Neuronal stem cell (in vitro differentiated cells): ENCODE measurements at regions not wholly inside any gene's neighbourhood (a gene's known extent, or its start where the extent isn't known, plus 50 kb on each side); places are given as distances from the start of the nearest gene placed in this dataset.
"Not testable (repeated sequence)": the region's sequence is repeated elsewhere in the genome, so short reads cannot be mapped to it uniquely, and the experiment has no call there.

ENCODE experiments used
- DNase-seq: peaks from one replicate; pipeline ENCODE4 v3.0.0-alpha.2; 2013; ENCODE audit warnings: low spot score
- H2AFZ ChIP-seq: one replicate; pipeline ENCODE4 v1.6.1; 2013; ENCODE audit warnings: mild to moderate bottlenecking, low read length, inconsistent platforms
- H2AK5ac ChIP-seq: 2 replicates; pipeline ENCODE4 v1.6.1; 2013; ENCODE audit warnings: low read depth, mild to moderate bottlenecking, inconsistent platforms, low read length, moderate library complexity, mixed read lengths
- H2BK120ac ChIP-seq: 2 replicates; pipeline ENCODE4 v1.6.1; 2013; ENCODE audit warnings: low read depth, mild to moderate bottlenecking, inconsistent platforms, low read length, moderate library complexity, mixed read lengths
- H2BK12ac ChIP-seq: one replicate; pipeline ENCODE4 v1.6.1; 2013; ENCODE audit warnings: low read length, inconsistent platforms
- H2BK15ac ChIP-seq: 2 replicates; pipeline ENCODE4 v1.6.1; 2013; ENCODE audit warnings: mild to moderate bottlenecking, low read length, inconsistent platforms, mixed read lengths
- H2BK5ac ChIP-seq: one replicate; pipeline ENCODE4 v1.6.1; 2013; ENCODE audit warnings: inconsistent platforms, mild to moderate bottlenecking, low read length, moderate library complexity
- H3K14ac ChIP-seq: one replicate; pipeline ENCODE4 v1.6.1; 2013; ENCODE audit warnings: low read length, inconsistent platforms
- H3K18ac ChIP-seq: 2 replicates; pipeline ENCODE4 v1.6.1; 2013; ENCODE audit warnings: low read length, inconsistent platforms
- H3K23ac ChIP-seq: 2 replicates; pipeline ENCODE4 v1.6.1; 2013; ENCODE audit warnings: low read depth, mild to moderate bottlenecking, mixed read lengths, low read length, inconsistent platforms; ENCODE audit not compliant: poor library complexity
- H3K27ac ChIP-seq: replicated peaks from 3 replicates; pipeline ENCODE4 v1.5.1; 2013; ENCODE audit warnings: low read length, inconsistent platforms
- H3K27me3 ChIP-seq, 3 experiments: 2 replicates each; pipeline ENCODE4 v1.6.1; 2013; ENCODE audit warnings: low read length in 3 of 3, mild to moderate bottlenecking in 2 of 3, inconsistent platforms in 1 of 3, low read depth in 1 of 3, mixed read lengths in 1 of 3, moderate library complexity in 1 of 3; ENCODE audit not compliant: control insufficient read depth in 3 of 3, insufficient read depth in 3 of 3
- H3K36me3 ChIP-seq, 2 donors: replicated peaks in 1 of 2; 2 replicates each; pipeline ENCODE4 v1.6.1; 2013; ENCODE audit warnings: low read length in 2 of 2; ENCODE audit not compliant: control insufficient read depth in 2 of 2, insufficient read depth in 2 of 2
- H3K4ac ChIP-seq: 2 replicates; pipeline ENCODE4 v1.6.1; 2013; ENCODE audit warnings: inconsistent platforms, mild to moderate bottlenecking, low read length, moderate library complexity
- H3K4me1 ChIP-seq, 2 donors: 1 replicate in 1 of 2; 2 replicates in 1 of 2; pipeline ENCODE4 v1.6.1; 2013; ENCODE audit warnings: low read length in 2 of 2, low read depth in 1 of 2; ENCODE audit not compliant: control insufficient read depth in 2 of 2, insufficient read depth in 1 of 2
- H3K4me2 ChIP-seq: one replicate; pipeline ENCODE4 v1.6.1; 2013; ENCODE audit warnings: mild to moderate bottlenecking, low read length, inconsistent platforms; ENCODE audit not compliant: insufficient read depth, poor library complexity, severe bottlenecking
- H3K4me3 ChIP-seq, 2 donors: 2 replicates each; pipeline ENCODE4 v1.5.1; 2013; ENCODE audit warnings: low read length in 2 of 2, mild to moderate bottlenecking in 2 of 2, inconsistent platforms in 1 of 2, moderate library complexity in 1 of 2
- H3K79me1 ChIP-seq: one replicate; pipeline ENCODE4 v1.6.1; 2013; ENCODE audit warnings: low read depth, mild to moderate bottlenecking, inconsistent platforms, low read length, moderate library complexity
- H3K9ac ChIP-seq: one replicate; pipeline ENCODE4 v1.6.1; 2013; ENCODE audit warnings: mild to moderate bottlenecking, low read depth, low read length, inconsistent platforms; ENCODE audit not compliant: poor library complexity
- H3K9me3 ChIP-seq, 2 donors: replicated peaks in 1 of 2; 2 replicates each; pipeline versions ENCODE3 to v1.6.1; 2013; ENCODE audit warnings: low read length in 2 of 2, mild to moderate bottlenecking in 2 of 2, inconsistent platforms in 1 of 2, low read depth in 1 of 2, mixed read lengths in 1 of 2, moderate library complexity in 1 of 2; ENCODE audit not compliant: control insufficient read depth in 2 of 2, insufficient read depth in 1 of 2
- H4K8ac ChIP-seq: one replicate; pipeline ENCODE4 v1.6.1; 2013; ENCODE audit warnings: low read depth, mild to moderate bottlenecking, inconsistent platforms, low read length, moderate library complexity
- H4K91ac ChIP-seq: one replicate; pipeline ENCODE4 v1.6.1; 2013; ENCODE audit warnings: low read length, low read depth, mild to moderate bottlenecking, inconsistent platforms; ENCODE audit not compliant: poor library complexity
- WGBS, 2 donors: extraction: QIAGEN DNeasy Blood & Tissue Kit; methylation state at CpG; one replicate each; pipeline ENCODE4 v1.1.7; 2013; ENCODE audit warnings: missing lambda C conversion rate in 2 of 2, mixed read lengths in 1 of 2; ENCODE audit not compliant: insufficient read length in 2 of 2, insufficient replicate concordance in 1 of 2; ENCODE audit errors: extremely low coverage in 2 of 2; 5-methylcytosine and 5-hydroxymethylcytosine counted together

DNA sequence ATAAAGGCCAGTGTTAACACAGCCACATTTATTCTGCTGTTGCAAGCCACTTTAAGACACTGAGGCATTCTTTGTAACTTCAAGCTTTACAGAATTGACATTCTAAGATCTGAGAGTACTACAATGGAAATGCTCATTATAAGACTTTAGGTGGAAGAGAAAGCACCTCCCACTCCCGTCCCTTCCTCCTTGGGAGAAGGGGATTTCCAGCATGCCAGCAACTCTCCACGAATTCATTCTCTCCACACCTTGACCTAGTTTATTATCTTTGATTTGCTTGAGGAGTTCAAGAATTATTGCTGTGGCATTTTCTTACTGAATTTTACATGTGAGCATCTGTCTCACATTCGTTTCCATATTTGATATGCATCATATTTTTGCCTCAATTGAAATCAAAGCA is 644.4 kb upstream of the MIS18BP1 start:
- Histone ChIP-seq H3K4me1 (peaks cover 0 to 2% of the 10 kb centered on the region in 2 donors), H3K36me3 (no peaks in the 10 kb centered on the region), H3K18ac (no peak overlapping the region), H3K4me2 (no peak overlapping the region), H2BK120ac (no peak overlapping the region), H2AK5ac (no peak overlapping the region), H2BK12ac (no peak overlapping the region), H3K27ac (no peak overlapping the region), H2AFZ (no peak overlapping the region), H3K4me3 (no peak overlapping the region), H3K27me3 (peaks cover 0 to 3% (median 0%) of the 10 kb centered on the region in 3 experiments), H2BK5ac (no peak overlapping the region), H3K79me1 (no peaks in the 10 kb centered on the region), H3K9me3 (no peaks in the 10 kb centered on the region), H3K14ac (no peak overlapping the region), H4K8ac (no peak overlapping the region), H3K23ac (no peak overlapping the region), H3K9ac (no peak overlapping the region), H4K91ac (no peak overlapping the region), H3K4ac (no peak overlapping the region), H2BK15ac (no peak overlapping the region)
- no CpG with 5 or more reads among the region's 3 CpGs for WGBS, 2 donors
- no peak for DNase-seq

DNA sequence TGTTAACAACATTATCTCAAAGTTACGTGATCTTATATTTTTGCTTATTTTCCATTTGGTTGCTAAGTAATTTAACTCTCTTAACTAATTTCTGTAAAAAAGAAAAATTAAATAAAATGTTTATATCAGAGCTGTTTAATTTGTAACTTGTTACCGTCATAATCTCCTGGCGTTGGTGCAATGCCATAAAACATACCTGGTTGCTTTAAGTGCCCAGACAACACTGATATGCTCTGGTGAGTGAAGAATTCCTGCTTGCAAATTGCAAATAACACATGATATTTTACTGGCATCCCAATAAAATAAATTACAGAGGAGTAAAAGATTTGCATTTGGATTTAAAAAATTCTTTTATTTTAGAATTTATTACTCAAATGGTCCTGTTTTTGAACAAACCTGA is 640.1 kb upstream of the MIS18BP1 start:
- Histone ChIP-seq H3K23ac (no peak overlapping the region), H3K9ac (no peak overlapping the region), H3K27me3 (peaks cover 0 to 20% (median 0%) of the 10 kb centered on the region in 3 experiments), H2BK5ac (no peak overlapping the region), H3K4me1 (peaks cover 2 to 8% of the 10 kb centered on the region in 2 donors), H3K36me3 (no peaks in the 10 kb centered on the region), H2BK12ac (no peak overlapping the region), H3K27ac (no peak overlapping the region), H3K79me1 (no peaks in the 10 kb centered on the region), H3K4ac (no peak overlapping the region), H4K8ac (no peak overlapping the region), H4K91ac (no peak overlapping the region), H3K14ac (no peak overlapping the region), H2BK120ac (no peak overlapping the region), H2AK5ac (no peak overlapping the region), H2BK15ac (no peak overlapping the region), H3K9me3 (no peaks in the 10 kb centered on the region), H2AFZ (no peak overlapping the region), H3K18ac (no peak overlapping the region), H3K4me3 (no peak overlapping the region), H3K4me2 (no peak overlapping the region)
- DNase-seq = no peak
- WGBS, 2 donors = no CpG with 5 or more reads among the region's 3 CpGs

DNA sequence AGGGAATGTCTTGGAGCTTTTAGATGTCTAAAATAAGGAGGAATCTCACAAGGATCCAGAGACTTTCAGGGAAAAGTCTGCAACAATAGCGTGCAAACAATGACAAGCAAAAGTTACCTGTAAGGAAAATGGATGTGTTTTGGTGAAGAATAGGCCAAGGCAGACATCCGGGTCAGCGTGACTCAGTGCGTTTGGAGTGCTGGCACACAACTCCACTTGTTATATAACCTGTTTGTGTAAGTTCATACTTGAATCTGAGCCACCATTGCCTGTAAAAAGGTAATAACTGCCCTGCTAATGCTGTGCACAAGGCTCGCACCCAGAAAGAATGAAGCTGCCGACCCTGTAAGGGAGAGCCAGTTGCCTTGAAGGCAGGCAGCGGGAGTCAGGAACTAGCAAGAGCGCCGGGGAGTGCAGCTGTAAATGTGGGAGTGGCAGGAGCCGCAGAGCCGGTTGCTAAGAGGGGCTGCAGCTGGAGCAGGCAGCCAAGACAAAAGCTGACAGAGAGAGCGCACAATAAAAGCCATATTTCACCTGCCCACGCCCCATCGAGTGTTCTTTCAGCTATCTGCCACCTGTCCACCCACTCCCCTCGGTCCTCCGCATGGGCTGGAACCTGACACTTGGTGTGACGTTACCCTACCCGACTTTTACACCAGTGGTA is 638.5 kb upstream of the MIS18BP1 start:
- no peak overlapping the region for H3K4ac ChIP-seq
- peaks cover 2 to 8% of the 10 kb centered on the region in 2 donors for H3K4me1 ChIP-seq
- H3K4me2 ChIP-seq = no peak overlapping the region
- no peaks in the 10 kb centered on the region for H3K79me1 ChIP-seq
- no peak overlapping the region for H3K4me3 ChIP-seq
- no peak overlapping the region for H2BK15ac ChIP-seq
- H3K9ac ChIP-seq = no peak overlapping the region
- WGBS, 2 donors = no CpG with 5 or more reads among the region's 18 CpGs
- no peak overlapping the region for H2BK120ac ChIP-seq
- no peaks in the 10 kb centered on the region for H3K36me3 ChIP-seq
- H3K23ac ChIP-seq = no peak overlapping the region
- H3K18ac ChIP-seq = no peak overlapping the region
- no peaks in the 10 kb centered on the region for H3K9me3 ChIP-seq
- H2AK5ac ChIP-seq = no peak overlapping the region
- no peak overlapping the region for H3K14ac ChIP-seq
- H2AFZ ChIP-seq = peak overlapping the region; percentile 54
- H3K27ac ChIP-seq = no peak overlapping the region
- no peak overlapping the region for H4K8ac ChIP-seq
- H2BK5ac ChIP-seq = no peak overlapping the region
- peak; percentile 8 for DNase-seq
- no peak overlapping the region for H4K91ac ChIP-seq
- H3K27me3 ChIP-seq = peaks cover 0 to 20% (median 0%) of the 10 kb centered on the region in 3 experiments
- no peak overlapping the region for H2BK12ac ChIP-seq

DNA sequence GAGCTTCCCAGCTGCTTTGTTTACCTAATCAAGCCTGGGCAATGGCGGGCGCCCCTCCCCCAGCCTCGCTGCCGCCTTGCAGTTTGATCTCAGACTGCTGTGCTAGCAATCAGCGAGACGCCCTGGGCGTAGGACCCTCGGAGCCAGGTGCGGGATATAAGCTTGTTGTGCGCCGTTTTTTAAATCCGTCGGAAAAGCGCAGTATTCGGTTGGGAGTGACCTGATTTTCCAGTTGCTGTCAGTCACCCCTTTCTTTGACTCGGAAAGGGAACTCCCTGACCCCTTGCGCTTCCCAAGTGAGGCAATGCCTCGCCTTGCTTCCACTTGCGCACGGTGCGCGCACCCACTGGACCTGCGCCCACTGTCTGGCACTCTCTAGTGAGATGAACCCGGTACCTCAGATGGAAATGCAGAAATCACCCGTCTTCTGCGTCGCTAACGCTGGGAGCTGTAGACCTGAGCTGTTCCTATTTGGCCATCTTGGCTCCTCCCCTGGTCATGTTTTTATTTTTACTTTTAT is 635.8 kb upstream of the MIS18BP1 start:
- not testable (repeated sequence) for H3K4me1 ChIP-seq, H3K4me3 ChIP-seq
- WGBS, 2 donors = no CpG with 5 or more reads among the region's 28 CpGs

More for the DNA sequence above, 635.8 kb upstream of the MIS18BP1 start:
- H3K36me3 ChIP-seq, H3K79me1 ChIP-seq, H2BK120ac ChIP-seq, H4K8ac ChIP-seq, H3K4ac ChIP-seq, H3K18ac ChIP-seq, H2BK5ac ChIP-seq, H3K14ac ChIP-seq, H2AK5ac ChIP-seq, H3K9ac ChIP-seq, H3K23ac ChIP-seq, H2BK12ac ChIP-seq, H3K9me3 ChIP-seq, H2BK15ac ChIP-seq, H3K27ac ChIP-seq, H3K4me2 ChIP-seq, H2AFZ ChIP-seq, H4K91ac ChIP-seq, DNase-seq: not testable (repeated sequence)
- peaks cover 0 to 20% (median 0%) of the 10 kb centered on the region in 3 experiments for H3K27me3 ChIP-seq
